ENCODE measurements at regions not wholly inside any gene's neighbourhood (a gene's known extent, or its start where the extent isn't known, plus 50 kb on each side); places are given as distances from the start of the nearest gene placed in this dataset.

DNA sequence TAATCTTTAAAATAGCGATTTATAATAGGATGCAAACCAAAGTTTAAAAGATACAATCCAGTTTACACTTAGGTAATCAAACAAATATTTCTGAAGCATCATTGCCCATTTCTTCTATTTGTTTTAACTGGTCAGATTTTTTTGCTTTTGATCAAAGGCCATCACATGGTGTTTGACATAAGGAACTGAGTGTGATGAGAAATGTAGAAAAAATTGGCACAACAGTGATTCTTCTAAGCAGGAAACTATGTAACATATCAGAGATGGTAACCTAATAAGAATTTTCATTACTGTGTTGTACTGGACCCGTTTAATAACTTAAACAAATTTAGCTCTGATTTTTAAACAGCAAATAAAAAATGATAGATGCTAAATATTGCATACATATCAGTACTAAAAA, 644.7 kb upstream of the KLF12 start:
- TF ChIP-seq CTCF (IDR thresholded peaks at IDR 0.05) (no peak), ETV6 (CRISPR knock-in tag; IDR thresholded peaks at IDR 0.05) (no peak), ELF4 (CRISPR knock-in tag; IDR thresholded peaks at IDR 0.05; ENCODE audit: low read depth) (no peak), NR2C2 (CRISPR knock-in tag; IDR thresholded peaks at IDR 0.05) (no peak), USF1 (CRISPR knock-in tag; IDR thresholded peaks at IDR 0.05) (no peak)

Data from WTC11 (cell line).